Psoas muscle (tissue), 7 donors: ENCODE measurements at regions not wholly inside any gene's neighbourhood (a gene's known extent, or its start where the extent isn't known, plus 50 kb on each side); places are given as distances from the start of the nearest gene placed in this dataset.
"Not testable (repeated sequence)": the region's sequence is repeated elsewhere in the genome, so short reads cannot be mapped to it uniquely, and the experiment has no call there.

Experiments
- ATAC-seq, 4 donors: fragments of 200-7000 bp; cut with Tn5 transposase; one replicate each; pipeline ENCODE4 v1.9.1; 2020; ENCODE audit warnings: moderate library complexity in 3 of 4, mild to moderate bottlenecking in 2 of 4
- DNase-seq, 2 donors: peaks; one replicate each; pipeline ENCODE4 v3.0.0-alpha.2; 2020
- H3K27ac ChIP-seq: fragments of 200-600 bp; one replicate; pipeline ENCODE4 v1.8.0; 2022
- H3K27me3 ChIP-seq, 3 donors: fragments of 200-600 bp in 1 of 3; one replicate each; pipeline versions ENCODE4 v1.6.1 to v1.8.0; 2013 to 2022; ENCODE audit warnings: low read length in 2 of 3, mild to moderate bottlenecking in 2 of 3, moderate library complexity in 1 of 3; ENCODE audit not compliant: insufficient read depth in 3 of 3
- H3K36me3 ChIP-seq, 2 donors: fragments of 200-600 bp in 1 of 2; one replicate each; pipeline versions ENCODE4 v1.6.1 to v1.8.0; 2013 to 2022; ENCODE audit warnings: low read depth in 1 of 2, mild to moderate bottlenecking in 1 of 2, moderate library complexity in 1 of 2; ENCODE audit not compliant: insufficient read depth in 1 of 2
- H3K4me1 ChIP-seq: fragments of 200-600 bp; one replicate; pipeline ENCODE4 v1.8.0; 2022
- H3K4me3 ChIP-seq: fragments of 200-600 bp; one replicate; pipeline ENCODE4 v1.8.0; 2022; ENCODE audit warnings: mild to moderate bottlenecking
- H3K9me3 ChIP-seq: fragments of 200-600 bp; one replicate; pipeline ENCODE4 v1.8.0; 2022
- CTCF ChIP-seq: fragments of 200-600 bp; IDR thresholded peaks from one replicate; pipeline ENCODE4 v1.8.0; 2022; ENCODE audit warnings: antibody characterized with exemption
- WGBS, 3 donors: extraction: QIAGEN DNeasy Blood & Tissue Kit; methylation state at CpG; one replicate each; pipeline versions ENCODE4 v1.1.6 to v1.1.7; 2013; 5-methylcytosine and 5-hydroxymethylcytosine counted together
- intact Hi-C, 2 donors: fragments of 100-400 bp; cut with DNase I; formaldehyde crosslinking; loops; one replicate each; pipeline versions ENCODE4 v1.11.0 to v1.14.2; 2022
- donor health status: healthy with polysubstance abuse.
- donor health status: DM: no; HTN: no; CAD: no; lungs with moderate emphysema.
- donor health status: Bipolar disorder and iron deficiency.
- donor health status: healthy.
- donor health status: DM: yes; HTN: yes; CAD: no.
- donor health status: DM: no; HTN: no; CAD: no.
- donor health status: DM: yes; HTN: yes; CAD: no.

GRCh38 chr15:93762036-93762435, 469.3 kb upstream of the MCTP2 start:
- ATAC-seq (no peak), DNase-seq (no peak)
- no peak for TF ChIP-seq CTCF
- no peaks in the 10 kb centered on the region for H3K36me3 ChIP-seq
- no peak overlapping the region for H3K27ac ChIP-seq
- intact Hi-C loops, result no loop called here
- no peak overlapping the region for H3K4me3 ChIP-seq
- 59 to 72% (median 62%) methylated on average over 3 of the region's 3 CpGs for WGBS, 3 donors
- H3K27me3 ChIP-seq, result no peaks in the 10 kb centered on the region
- no peaks in the 10 kb centered on the region for H3K4me1 ChIP-seq
- H3K9me3 ChIP-seq, result no peaks in the 10 kb centered on the region

GRCh38 chr15:93759629-93760028, 471.7 kb upstream of the MCTP2 start:
- DNase-seq, result no peak
- no peak for ATAC-seq
- Histone ChIP-seq H3K27me3 (no peaks in the 10 kb centered on the region), H3K36me3 (no peaks in the 10 kb centered on the region), H3K4me1 (no peaks in the 10 kb centered on the region), H3K9me3 (no peaks in the 10 kb centered on the region), H3K27ac (no peak overlapping the region), H3K4me3 (no peak overlapping the region)
- WGBS, 3 donors, result 51 to 66% (median 53%) methylated on average over 3 of the region's 3 CpGs
- TF ChIP-seq CTCF, result no peak
- intact Hi-C loops, result no loop called here

GRCh38 chr15:93758824-93759223, 472.5 kb upstream of the MCTP2 start:
- Histone ChIP-seq H3K4me1 (no peaks in the 10 kb centered on the region), H3K27me3 (no peaks in the 10 kb centered on the region), H3K9me3 (no peaks in the 10 kb centered on the region), H3K27ac (no peak overlapping the region), H3K4me3 (no peak overlapping the region), H3K36me3 (no peaks in the 10 kb centered on the region)
- no peak for TF ChIP-seq CTCF
- intact Hi-C loops, result no loop called here
- ATAC-seq (no peak), DNase-seq (no peak)
- WGBS, 3 donors, result 65 to 75% (median 74%) methylated on average over 2 of the region's 2 CpGs

- TF ChIP-seq CTCF, result no peak
- H3K4me3 ChIP-seq, result no peak overlapping the region
- H3K27ac ChIP-seq, result no peak overlapping the region
- intact Hi-C loops, result no loop called here
- H3K4me1 ChIP-seq, result no peaks in the 10 kb centered on the region
- H3K27me3 ChIP-seq, result no peaks in the 10 kb centered on the region
- DNase-seq (no peak), ATAC-seq (no peak)
- H3K9me3 ChIP-seq, result no peaks in the 10 kb centered on the region
- no peaks in the 10 kb centered on the region for H3K36me3 ChIP-seq
Measured at GRCh38 chr15:93748710-93749109, 482.7 kb upstream of the MCTP2 start.

- H3K27ac ChIP-seq, intact Hi-C loops, H3K9me3 ChIP-seq, ATAC-seq, H3K4me1 ChIP-seq, DNase-seq, H3K4me3 ChIP-seq, H3K36me3 ChIP-seq, H3K27me3 ChIP-seq: not testable (repeated sequence)
- 92 to 96% (median 94%) methylated on average over 7 to 8 of the region's 8 CpGs for WGBS, 3 donors
Measured at GRCh38 chr15:93734976-93735375, 496.4 kb upstream of the MCTP2 start.
